Eye (tissue), 1 donor: ENCODE measurements at regions not wholly inside any gene's neighbourhood (a gene's known extent, or its start where the extent isn't known, plus 50 kb on each side); places are given as distances from the start of the nearest gene placed in this dataset.

ENCODE experiments used
- DNase-seq: peaks from one replicate; pipeline ENCODE4 v3.0.0-alpha.2; 2015

DNA sequence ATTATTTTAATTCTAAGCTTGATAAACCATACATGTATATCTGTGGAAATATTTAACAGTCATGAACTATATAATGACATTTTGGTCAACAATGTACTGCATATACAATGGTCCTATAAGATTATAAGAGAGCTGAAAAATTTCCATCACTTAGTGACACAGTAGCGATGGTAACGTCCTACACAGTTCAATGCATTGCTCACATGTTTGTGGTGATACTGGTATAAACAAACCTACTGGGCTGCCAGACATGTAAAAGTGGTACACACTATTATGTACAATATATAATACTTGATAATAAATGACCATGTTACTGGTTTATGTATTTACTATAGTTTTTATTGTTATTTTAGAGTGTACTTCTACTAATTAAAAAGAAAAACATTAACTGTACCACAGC is 841.9 kb downstream of the LTN1 start:
- no peak for DNase-seq

DNA sequence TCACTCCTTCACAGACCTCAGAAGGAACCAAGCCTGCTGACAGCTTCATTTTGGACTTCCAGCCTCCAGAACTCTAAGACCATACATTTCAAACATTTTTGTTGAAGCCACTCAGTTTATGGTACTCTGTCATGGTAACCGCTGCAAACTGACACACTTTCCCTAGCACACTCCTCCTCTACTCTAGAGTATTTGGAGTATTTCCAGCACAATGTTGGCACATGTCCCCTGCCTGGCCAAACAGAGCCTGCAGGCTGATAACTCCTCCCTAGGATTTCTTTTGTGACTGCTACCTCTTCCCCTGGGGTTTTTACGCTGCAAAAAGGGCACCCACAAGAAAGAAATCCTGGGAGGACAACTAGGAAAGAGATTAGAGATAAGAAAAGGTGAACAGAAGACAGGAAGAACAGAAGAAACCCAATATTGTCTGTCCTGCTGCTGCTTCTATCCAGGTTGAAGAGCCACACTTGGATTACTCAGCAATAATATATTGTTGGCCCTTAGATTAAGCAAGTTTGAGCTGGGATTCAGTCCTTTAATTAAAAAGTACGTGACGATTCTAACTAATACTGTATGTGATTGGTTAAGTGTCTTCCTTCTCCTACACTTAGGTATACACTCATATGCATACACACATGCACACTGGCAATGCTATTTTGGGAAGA is 844.1 kb downstream of the LTN1 start:
- DNase-seq, result no peak

DNA sequence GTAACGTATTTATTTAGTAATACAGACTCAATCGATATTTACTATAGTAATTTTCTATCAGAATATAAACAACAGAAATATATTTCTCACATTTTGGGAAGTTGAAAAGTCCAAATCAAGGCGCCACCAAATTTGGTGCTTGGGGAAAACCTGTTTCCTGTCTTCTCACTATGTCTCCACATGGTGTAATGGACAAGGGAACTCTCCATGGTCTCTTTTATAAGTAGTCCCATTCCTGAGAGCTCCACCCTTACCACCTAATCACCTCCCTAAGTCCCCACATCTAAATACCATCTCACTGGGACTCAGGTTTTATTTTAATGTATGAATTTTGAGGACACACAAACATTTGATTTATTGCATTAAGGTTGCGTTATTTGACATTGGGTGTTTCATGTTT is 848.0 kb downstream of the LTN1 start:
- DNase-seq, result no peak

DNA sequence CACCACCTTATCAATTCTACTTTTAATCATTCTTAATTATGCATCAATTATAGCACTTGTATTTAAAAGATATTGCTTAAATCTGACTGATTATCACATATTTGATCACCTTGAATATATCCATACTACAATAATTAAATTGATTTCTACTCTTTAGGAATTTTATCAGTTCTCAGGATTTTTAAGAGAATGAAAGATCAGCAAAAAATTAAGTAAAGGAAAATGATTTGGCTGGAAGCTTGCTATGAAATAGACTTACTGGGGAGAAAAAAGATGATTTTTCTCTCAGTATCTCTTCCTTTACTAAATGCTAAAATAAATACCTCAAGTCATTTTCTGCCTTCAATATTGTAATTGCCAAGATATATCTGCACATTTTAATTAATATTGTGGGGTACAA is 848.6 kb downstream of the LTN1 start:
- no peak for DNase-seq

DNA sequence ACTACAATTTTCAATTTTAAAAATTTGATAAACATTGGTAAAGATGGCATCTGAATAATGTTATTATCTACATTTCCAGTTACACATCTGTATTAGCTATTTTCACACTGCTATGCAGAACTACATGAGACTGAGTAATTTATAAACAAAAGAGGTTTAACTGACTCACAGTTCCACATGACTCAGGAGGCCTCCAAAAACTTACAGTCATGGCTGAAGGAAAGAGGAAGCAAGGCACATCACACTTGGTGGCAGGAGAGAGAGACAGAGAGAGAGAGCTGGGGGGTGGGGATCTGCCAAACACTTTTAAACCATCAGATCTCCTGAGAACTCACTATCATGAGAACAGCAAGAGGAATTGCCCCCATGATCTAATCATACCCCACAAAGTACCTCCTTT is 850.0 kb downstream of the LTN1 start:
- no peak for DNase-seq

DNA sequence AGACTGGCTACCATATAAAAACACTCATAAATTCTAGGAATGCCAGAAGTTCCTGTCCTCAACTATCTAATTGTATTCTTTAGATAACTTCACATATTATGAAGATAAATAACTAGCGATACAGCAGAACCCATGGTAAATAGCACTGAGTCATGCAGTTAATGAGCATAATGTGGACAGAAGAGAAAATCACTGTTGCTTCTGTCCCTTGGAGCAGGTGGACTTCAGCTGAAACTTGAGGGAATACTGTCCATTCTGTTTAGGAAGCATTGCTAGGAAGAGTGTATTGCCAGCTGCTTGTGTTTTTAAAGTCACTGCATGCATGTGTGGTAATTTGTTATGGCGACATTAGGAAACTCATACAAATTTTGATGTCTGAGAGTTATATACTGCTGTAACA is 854.4 kb downstream of the LTN1 start:
- DNase-seq, result no peak

DNA sequence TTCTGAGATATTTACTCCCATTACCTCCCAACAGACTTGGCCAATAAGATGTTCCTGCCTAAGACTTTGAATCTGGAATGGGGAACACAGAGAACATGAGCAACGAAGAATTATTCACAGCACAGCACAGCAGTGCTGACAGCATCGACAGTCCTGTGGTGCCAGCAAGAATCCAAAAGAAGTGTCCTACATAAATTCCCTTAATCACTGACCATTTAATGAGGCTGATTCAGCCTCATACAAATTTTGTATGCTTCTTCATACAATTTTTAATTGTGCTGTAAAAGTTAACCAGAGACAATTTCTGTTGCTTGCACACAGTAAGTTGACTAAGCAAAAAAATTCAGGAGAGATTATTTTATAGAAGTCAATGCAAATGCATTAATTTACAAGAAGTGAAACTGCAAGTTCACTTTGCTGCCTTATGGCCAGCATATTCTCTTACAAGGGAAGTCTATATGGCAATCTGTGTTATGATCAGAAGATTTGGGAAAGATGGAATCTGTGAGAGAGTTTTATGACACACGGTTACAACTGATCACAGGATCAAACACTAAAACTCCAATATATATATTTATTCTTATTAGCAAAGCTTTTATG is 855.9 kb downstream of the LTN1 start:
- no peak for DNase-seq

DNA sequence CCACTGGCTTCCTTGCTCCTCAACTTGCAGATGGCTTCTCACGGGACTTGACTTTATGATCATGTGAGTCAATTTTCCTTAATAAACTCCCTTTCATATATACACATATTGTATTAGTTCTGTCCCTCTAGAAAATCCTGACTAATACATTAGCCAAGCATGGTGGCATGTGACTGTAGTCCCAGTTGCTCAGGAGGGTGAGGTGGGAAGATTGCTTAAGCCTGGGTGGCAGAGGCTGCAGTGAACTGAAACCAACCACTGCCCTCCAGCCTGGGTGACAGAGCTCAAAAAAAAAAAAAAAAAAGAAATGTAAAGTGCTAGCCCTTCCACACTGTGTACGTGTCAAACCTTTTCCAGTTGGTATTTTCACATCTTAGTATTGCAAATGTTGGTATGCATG is 857.0 kb downstream of the LTN1 start:
- no peak for DNase-seq

DNA sequence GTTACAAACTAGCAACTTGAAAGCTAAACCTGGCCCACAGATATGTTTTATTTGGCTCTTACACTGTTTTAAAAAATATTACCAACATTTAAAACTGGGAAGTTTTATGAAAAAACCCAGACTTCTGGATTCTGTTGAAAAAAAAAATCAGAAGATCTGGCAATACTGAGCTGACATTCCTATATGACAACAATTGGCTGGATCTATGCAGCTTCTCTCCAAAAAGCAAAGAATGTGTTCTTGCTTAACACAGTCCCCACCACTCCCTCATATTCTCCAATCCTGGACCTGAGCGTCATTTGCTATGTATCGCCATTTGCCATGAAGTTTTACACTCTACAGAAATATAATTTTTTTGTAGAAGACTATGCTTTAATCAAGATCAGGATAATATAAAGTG is 859.6 kb downstream of the LTN1 start:
- DNase-seq, result no peak

DNA sequence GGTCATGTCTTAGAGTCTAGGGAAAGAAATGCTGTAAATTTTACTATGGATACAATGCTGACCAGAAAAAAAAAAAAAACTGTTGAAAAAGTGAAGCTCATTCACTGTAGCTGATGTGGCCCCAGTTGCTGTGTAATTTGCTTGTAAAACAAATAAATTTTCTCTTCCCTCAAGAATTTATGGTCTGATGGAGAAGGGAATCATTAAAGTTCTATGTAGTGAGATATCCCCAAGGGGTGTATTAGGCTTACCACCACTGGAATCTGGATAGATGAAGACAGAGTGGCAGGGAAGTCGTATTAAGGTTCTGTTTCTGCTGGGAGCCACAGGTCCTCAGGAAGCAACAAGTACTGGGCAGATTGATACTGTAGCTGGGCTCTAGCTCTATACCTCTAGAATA is 860.0 kb downstream of the LTN1 start:
- no peak for DNase-seq

DNA sequence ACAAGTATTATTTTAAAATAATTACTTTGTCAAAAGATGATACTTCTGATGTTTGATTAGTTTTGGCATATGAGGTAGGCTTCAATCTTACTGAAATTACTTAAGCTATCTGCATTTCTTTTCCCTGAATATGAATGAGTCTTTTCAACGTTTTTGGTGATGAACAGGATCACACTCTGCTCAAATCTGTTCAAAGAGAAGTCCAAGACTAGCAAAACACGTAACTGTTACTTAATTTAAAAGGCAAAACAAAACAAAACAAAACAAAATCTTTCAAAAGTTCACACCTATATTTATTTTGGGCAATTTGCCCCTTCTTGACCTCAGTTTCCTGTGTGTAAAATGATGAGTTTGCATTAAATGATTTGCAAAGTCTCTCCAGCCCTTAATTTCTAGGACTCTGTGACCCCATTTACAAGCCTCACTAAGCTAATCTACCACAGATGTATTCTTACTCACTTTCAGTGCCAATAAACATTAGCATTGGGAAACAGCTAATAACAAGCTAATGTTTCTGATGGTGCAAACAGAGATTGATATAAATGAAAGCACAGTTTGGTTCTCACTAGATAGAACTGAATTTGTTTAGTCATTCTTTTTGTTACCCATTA is 865.4 kb downstream of the LTN1 start:
- peak; percentile 35 for DNase-seq

DNA sequence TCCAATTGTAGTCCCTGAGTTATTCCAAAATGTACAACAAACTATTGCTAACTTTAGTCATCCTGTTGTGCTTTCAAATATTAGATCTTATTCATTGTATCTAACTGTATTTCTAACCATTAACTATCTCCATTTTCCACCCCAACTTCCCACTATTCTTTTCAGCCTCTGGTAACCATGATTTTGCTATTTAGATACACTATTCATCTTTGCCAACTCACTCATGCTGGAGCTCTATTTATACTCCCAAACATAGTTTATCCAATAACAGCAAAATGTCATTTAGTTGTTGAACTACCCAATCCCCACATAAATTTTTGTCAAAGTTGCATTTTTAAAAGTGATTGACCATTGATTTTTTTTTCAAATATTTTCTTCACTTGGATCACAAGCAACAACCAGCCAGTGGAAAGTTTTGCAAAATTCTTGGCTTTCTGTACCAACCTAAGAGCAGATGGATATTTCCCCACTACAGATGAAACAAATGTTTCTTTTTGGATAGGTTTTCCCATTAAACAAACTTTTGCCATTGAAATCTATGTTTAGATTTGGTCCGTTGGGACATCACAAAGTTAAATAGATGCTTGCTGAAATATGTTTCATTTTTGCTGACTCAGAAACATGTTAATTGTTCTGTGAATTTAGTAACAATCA is 866.0 kb downstream of the LTN1 start:
- no peak for DNase-seq

DNA sequence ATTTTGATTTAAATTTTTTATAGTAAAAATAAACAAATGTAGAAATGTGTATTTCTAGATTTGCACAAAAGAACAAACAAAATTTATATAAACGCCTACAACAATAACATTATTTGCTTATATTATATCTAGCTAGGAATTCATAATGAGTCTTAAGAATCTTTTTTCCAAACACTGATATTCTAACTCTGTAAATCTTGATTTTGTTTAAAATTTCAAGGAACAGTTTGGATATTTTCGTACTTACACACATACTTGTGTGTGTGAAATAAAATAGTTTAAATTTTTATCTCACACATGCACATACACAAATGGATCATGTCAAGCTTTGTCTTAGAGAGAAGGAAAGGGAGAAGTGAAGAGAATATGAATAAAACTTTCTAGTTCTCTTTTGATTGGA is 868.1 kb downstream of the LTN1 start:
- no peak for DNase-seq

DNA sequence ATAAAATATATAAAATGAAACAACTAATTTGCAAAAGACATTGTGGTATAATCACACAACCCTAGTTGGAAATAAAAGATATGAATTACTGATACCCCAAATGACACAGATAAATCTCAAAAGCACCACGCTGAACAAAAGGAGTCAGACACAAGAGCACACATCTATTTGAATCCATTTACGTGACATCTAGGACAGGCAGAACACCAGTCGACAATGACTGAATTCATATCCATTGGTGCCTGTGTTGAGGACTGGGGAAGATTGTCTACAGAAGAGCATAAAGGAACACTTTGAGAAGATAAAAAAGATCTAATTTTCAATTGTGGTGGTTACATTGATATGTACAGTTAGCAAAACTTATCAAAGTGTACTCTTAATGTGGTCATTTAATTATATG is 874.1 kb downstream of the LTN1 start:
- no peak for DNase-seq

DNA sequence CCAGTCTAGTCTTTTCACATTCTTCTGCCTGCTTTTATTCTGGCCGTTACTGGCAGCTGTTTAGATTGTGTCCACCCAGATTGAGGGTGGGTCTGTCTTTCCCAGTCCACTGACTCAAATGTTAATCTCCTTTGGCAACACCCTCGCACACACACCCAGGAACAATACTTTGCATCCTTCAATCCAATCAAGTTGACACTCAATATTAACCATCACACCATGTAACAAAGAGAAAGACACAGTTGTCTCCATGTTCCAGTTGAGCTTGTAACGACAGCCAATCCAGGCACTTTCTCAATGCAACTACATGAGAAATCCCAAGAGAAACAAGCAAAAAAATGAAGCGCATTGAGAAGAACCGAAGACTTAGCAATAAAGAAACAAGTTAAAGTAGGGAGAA is 877.7 kb downstream of the LTN1 start:
- peak; percentile 86 for DNase-seq

DNA sequence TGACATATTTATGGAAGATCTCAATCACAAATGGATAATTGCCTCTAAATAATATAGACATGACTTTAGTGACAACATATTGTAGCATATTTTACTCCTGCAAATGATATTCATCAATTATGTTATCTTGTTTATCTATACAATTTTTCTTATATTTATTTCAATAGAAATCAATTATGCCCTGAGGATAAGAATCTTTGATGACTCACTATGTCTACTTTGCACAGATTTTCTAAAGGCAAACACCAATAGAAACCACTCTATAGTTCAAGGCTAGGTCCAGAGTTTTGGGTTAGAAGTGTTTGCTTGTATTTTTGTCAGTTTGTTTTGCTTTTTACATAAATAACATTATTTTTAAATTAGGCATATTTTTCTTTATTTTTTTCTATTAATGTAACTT is 879.0 kb downstream of the LTN1 start:
- no peak for DNase-seq

DNA sequence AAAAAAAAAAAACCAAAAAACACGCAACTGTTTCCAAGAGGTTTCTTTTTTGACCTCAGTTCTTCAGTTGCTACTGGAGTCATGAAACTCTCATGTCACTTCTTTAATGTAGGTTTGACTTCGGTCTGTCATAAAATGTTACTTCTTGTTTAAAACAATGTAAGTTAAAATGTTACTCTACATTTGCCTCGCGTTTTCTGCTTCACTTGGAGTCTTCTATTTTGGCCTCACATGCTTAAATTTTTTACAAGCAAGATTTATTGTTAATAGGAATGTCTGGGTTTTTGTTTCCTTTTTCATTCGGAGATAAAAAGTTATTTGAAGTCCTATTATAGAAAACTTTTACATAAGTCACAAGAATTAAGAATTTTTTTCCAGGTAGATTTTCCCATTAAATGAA is 880.2 kb downstream of the LTN1 start:
- no peak for DNase-seq

DNA sequence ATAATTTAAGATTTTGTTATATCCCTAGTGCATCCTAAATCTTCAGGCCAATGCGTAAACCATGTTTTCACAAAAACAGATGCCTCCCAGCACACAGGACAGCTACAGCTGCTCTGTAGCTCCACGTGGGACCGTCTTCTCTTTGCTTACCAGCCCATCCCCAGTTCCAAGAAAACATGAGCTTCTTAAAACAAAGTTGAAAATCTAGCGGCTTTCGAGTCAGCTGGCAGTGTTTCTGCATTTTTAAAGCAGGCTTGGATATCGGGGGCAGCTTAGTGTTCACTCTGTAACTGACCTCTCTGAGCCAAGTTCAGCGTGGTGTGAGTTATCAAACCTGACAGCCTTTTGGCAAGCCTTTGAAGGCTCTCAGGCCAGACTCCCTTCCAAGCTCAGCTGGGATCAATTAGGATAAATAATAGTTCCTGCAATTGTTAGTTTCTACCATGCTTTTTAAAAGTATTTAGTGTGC is 881.5 kb downstream of the LTN1 start:
- peak; percentile 98 for DNase-seq

DNA sequence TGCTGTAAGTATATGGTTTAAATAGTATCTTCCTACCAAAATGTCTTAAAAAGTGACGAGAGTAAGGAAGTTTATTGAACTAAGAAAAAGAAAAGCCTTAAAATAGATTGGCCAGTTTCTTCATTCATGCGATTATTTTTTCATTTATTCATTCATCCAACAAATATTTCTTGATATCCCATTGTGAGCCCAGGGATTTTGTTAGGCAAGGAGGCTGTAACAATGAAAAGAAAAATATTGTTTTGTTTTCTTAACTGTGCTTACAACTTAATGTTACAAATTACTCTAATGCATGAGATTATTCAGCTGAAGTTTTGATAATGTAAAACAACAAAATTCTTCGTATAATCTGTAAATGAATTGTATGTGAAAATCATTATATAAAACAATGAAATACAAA is 882.0 kb downstream of the LTN1 start:
- no peak for DNase-seq

DNA sequence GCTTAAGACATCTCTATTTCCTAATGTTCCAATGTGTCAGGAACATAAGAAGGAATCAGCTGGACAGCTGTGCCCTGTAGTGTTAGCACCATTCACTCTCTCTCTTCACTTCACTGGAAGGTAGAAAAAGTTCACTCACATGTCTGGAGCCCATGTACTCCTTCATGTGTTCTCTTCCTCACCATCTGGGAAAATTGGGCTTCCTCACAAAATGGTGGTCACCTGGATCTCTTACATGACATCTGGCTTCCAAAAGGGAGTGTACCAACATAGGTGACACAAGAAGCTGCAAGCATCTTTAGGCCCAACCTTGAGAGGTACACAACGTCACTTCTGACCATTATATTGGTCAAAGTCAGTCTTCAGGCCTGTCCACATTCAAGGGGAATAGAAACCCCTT is 882.6 kb downstream of the LTN1 start:
- DNase-seq, result no peak

DNA sequence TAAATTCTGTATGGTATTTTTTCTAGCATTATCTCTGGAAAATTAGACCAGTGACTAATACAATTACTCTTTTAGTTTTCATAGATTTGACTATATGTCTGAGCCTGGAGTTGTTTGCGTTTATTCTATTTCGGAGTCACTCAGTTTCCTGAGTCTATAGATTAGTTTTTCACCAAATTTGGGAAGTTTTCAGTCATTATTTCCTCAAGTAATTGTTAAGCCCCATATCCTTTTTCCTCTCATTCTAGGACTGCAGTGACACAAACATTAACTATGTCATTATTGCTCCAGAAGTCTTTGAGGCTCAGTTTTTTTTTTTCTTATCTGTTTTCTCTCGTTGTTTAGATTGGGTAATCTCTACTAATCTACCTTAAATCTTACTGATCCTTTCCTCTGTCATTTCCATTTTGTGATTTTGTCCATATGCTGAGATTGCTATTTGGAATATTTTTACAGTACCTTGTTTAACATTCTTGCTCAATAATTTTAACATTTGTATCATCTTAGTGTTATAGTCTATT is 886.2 kb downstream of the LTN1 start:
- DNase-seq, result no peak

DNA sequence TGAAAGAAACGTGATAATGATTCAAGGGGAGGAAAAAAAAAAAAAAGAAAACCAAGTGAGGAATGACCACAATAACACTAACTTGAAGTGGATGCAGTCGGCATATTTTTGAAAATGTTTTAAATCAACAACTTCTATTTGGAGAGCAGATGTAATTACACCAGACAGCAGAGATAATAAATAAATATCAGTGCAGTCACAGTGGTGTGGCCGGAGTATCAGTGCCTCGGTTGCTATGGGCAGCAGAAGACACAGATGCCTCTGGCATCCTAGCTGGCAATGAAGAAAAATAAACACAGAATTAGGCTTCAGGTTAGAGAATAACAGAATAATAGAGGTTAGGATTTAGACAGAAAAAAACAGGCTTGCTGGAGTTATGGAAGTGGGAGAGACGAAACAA is 888.3 kb downstream of the LTN1 start:
- no peak for DNase-seq

DNA sequence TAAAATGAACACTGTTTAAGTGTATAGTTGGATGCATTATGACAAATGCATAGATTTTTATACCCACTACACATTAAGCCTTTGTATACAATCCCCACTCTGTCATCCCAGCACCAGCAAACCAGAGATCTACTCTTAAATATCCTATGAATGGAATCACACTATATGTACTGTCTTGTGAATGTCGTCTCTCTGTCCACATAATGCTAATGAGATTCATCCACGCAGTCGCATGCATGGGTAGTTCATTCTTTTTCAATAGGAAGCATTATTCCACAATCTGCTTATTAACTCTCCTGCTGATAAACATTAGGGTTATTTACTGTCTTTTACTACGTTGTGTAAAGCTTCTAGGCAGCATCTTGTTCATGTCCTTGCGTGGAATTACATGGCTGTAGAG is 892.3 kb downstream of the LTN1 start:
- DNase-seq, result no peak
